HCT116 (cell line): ENCODE measurements at regions not wholly inside any gene's neighbourhood (a gene's known extent, or its start where the extent isn't known, plus 50 kb on each side); places are given as distances from the start of the nearest gene placed in this dataset.

Experiments used
- ATAC-seq: fragments of 200-7000 bp; cut with Tn5 transposase; 2 replicates; pipeline ENCODE4 v1.9.1; 2020; ENCODE audit warnings: mild to moderate bottlenecking, moderate library complexity
- BruUV-seq: library from RNA; stranded (reverse); fragments of 400-500 nt; replicated peaks from 2 replicates; lab custom pipeline; 2021; lab: Mats Ljungman, UMichigan
- CTCF ChIA-PET: fragments of 300-600 bp; sonication (Branson Sonifier 250); formaldehyde crosslinking; loops from one replicate; lab custom pipeline; 2021; ENCODE audit warnings: antibody characterized with exemption; lab: Charles Lee
- POLR2A ChIA-PET: fragments of 300-600, 350-600 bp; sonication (Branson Sonifier 250); formaldehyde crosslinking; loops from one replicate; lab custom pipeline; 2021; ENCODE audit warnings: antibody characterized with exemption; lab: Charles Lee
- RAD21 ChIA-PET, 2 experiments: fragments of 300-600 bp; sonication (Branson Sonifier 250); formaldehyde crosslinking; loops; one replicate each; lab custom pipeline; 2023; ENCODE audit warnings: low total read pairs in 2 of 2; ENCODE audit not compliant: uncharacterized antibody in 2 of 2, unreplicated experiment in 2 of 2, low non-redundant PET in 1 of 2; lab: Charles Lee
- DNase-seq: peaks from one replicate; pipeline ENCODE4 v3.0.0-alpha.2; 2010; ENCODE audit warnings: low read depth, low spot score
- H2AFZ ChIP-seq: fragments of 200-600 bp; shearing (Covaris generic), sonication (generic); 2 replicates; pipeline ENCODE4 v1.6.1; 2017; ENCODE audit warnings: low read depth, mixed run types, mixed read lengths, antibody characterized with exemption, low read length; ENCODE audit not compliant: poor library complexity, severe bottlenecking
- H3K27ac ChIP-seq: 2 replicates; pipeline ENCODE4 v1.5.1; 2012; ENCODE audit warnings: low read depth, low read length
- H3K27me3 ChIP-seq: fragments of 200-600 bp; sonication (generic); 2 replicates; pipeline ENCODE4 v1.6.1; 2016; ENCODE audit warnings: mixed run types, low read length, mixed read lengths; ENCODE audit not compliant: insufficient read depth
- H3K36me3 ChIP-seq, 2 experiments: fragments of 200-500 bp in 1 of 2; fragments of 200-600 bp in 1 of 2; sonication (Bioruptor generic) in 1 of 2; sonication (generic) in 1 of 2; 2 replicates each; pipeline versions ENCODE4 v1.5.1 to v1.6.1; 2014 to 2016; ENCODE audit warnings: low read length in 2 of 2, inconsistent platforms in 1 of 2, mixed read lengths in 1 of 2, mixed run types in 1 of 2; ENCODE audit not compliant: insufficient read depth in 2 of 2, control insufficient read depth in 1 of 2
- H3K4me1 ChIP-seq, 2 experiments: fragments of 200-600 bp in 1 of 2; sonication (generic) in 1 of 2; 2 replicates each; pipeline versions ENCODE4 v1.5.1 to v1.6.1; 2012 to 2017; ENCODE audit warnings: low read length in 2 of 2, inconsistent platforms in 1 of 2, mild to moderate bottlenecking in 1 of 2, mixed read lengths in 1 of 2, mixed run types in 1 of 2, moderate library complexity in 1 of 2; ENCODE audit not compliant: insufficient read depth in 2 of 2, control insufficient read depth in 1 of 2
- H3K4me2 ChIP-seq: fragments of 200-600 bp; sonication (generic); 2 replicates; pipeline ENCODE4 v1.6.1; 2017; ENCODE audit warnings: mixed run types, low read length, mixed read lengths
- H3K4me3 ChIP-seq, 2 experiments: fragments of 200-600 bp in 1 of 2; sonication (generic) in 1 of 2; replicated peaks in 1 of 2; 2 replicates each; pipeline ENCODE4 v1.5.1; 2011 to 2016; ENCODE audit warnings: low read length in 2 of 2, control low read depth in 1 of 2, low read depth in 1 of 2, mild to moderate bottlenecking in 1 of 2, mixed read lengths in 1 of 2, mixed run types in 1 of 2
- H3K79me2 ChIP-seq: fragments of 200-600 bp; sonication (generic); 2 replicates; pipeline ENCODE4 v1.6.1; 2017; ENCODE audit warnings: mild to moderate bottlenecking, mixed run types, low read length, moderate library complexity, mixed read lengths; ENCODE audit not compliant: insufficient read depth
- H3K9ac ChIP-seq: fragments of 200-600 bp; sonication (generic); 2 replicates; pipeline ENCODE4 v1.6.1; 2016; ENCODE audit warnings: low read length, mixed read lengths
- H3K9me2 ChIP-seq: fragments of 200-600 bp; sonication (generic), shearing (Covaris generic); 2 replicates; pipeline ENCODE4 v1.6.1; 2017; ENCODE audit warnings: mixed run types, mild to moderate bottlenecking, moderate library complexity; ENCODE audit not compliant: insufficient read depth
- H3K9me3 ChIP-seq, 2 experiments: fragments of 200-500 bp in 1 of 2; fragments of 200-600 bp in 1 of 2; sonication (Bioruptor generic) in 1 of 2; sonication (generic) in 1 of 2; 2 replicates each; pipeline ENCODE4 v1.6.1; 2014 to 2017; ENCODE audit warnings: low read length in 2 of 2, mixed read lengths in 2 of 2, inconsistent platforms in 1 of 2, low read depth in 1 of 2, mild to moderate bottlenecking in 1 of 2, mixed run types in 1 of 2, moderate library complexity in 1 of 2; ENCODE audit not compliant: control insufficient read depth in 1 of 2, insufficient read depth in 1 of 2
- H4K20me1 ChIP-seq: fragments of 200-600 bp; sonication (generic), shearing (Covaris generic); 2 replicates; pipeline ENCODE4 v1.6.1; 2017; ENCODE audit warnings: mixed run types, mild to moderate bottlenecking, moderate library complexity; ENCODE audit not compliant: insufficient read depth
- CEBPB ChIP-seq: IDR thresholded peaks from 2 replicates; pipeline ENCODE4 v1.6.1; 2012; ENCODE audit warnings: low read depth
- EGR1 ChIP-seq: IDR thresholded peaks from 2 replicates; pipeline ENCODE4 v1.6.1; 2012; ENCODE audit warnings: low read depth
- ELF1 ChIP-seq: IDR thresholded peaks from 2 replicates; pipeline ENCODE4 v1.6.1; 2012; ENCODE audit warnings: low read depth, borderline replicate concordance
- EZH2 ChIP-seq: fragments of 200-600 bp; sonication (generic); IDR thresholded peaks from 2 replicates; pipeline ENCODE4 v1.6.1; 2017; ENCODE audit warnings: antibody characterized with exemption, mixed run types
- FOSL1 ChIP-seq: IDR thresholded peaks from 2 replicates; pipeline ENCODE4 v1.6.1; 2012; ENCODE audit warnings: low read depth
- JUND ChIP-seq: IDR thresholded peaks from 2 replicates; pipeline ENCODE4 v1.6.1; 2012
- MAX ChIP-seq: IDR thresholded peaks from 2 replicates; pipeline ENCODE4 v1.6.1; 2012
- POLR2AphosphoS5 ChIP-seq: IDR thresholded peaks from 2 replicates; pipeline ENCODE4 v1.6.1; 2011; ENCODE audit warnings: mild to moderate bottlenecking, low read depth, low read length, moderate library complexity
- SIN3A ChIP-seq: IDR thresholded peaks from 2 replicates; pipeline ENCODE4 v1.6.1; 2012; ENCODE audit warnings: low read depth
- TCF7L2 ChIP-seq: IDR thresholded peaks from 2 replicates; pipeline ENCODE4 v1.7.0; 2011; ENCODE audit warnings: borderline replicate concordance, inconsistent platforms; ENCODE audit not compliant: insufficient read depth, insufficient read length; ENCODE audit errors: extremely low read depth
- intact Hi-C: fragments of 100-400 bp; cut with micrococcal nuclease; formaldehyde crosslinking; loops from 2 replicates; pipeline ENCODE4 v1.10.0; 2022
- TF ChIP-seq, protein P1 (sequence below): IDR thresholded peaks from 2 replicates; pipeline ENCODE4 v1.6.1; 2011; ENCODE audit warnings: mild to moderate bottlenecking, low read length, moderate library complexity; ENCODE audit not compliant: insufficient replicate concordance; ENCODE audit errors: extremely low read depth
- TF ChIP-seq, protein P2 (sequence below): IDR thresholded peaks from 2 replicates; pipeline ENCODE4 v1.6.1; 2012

DNA sequence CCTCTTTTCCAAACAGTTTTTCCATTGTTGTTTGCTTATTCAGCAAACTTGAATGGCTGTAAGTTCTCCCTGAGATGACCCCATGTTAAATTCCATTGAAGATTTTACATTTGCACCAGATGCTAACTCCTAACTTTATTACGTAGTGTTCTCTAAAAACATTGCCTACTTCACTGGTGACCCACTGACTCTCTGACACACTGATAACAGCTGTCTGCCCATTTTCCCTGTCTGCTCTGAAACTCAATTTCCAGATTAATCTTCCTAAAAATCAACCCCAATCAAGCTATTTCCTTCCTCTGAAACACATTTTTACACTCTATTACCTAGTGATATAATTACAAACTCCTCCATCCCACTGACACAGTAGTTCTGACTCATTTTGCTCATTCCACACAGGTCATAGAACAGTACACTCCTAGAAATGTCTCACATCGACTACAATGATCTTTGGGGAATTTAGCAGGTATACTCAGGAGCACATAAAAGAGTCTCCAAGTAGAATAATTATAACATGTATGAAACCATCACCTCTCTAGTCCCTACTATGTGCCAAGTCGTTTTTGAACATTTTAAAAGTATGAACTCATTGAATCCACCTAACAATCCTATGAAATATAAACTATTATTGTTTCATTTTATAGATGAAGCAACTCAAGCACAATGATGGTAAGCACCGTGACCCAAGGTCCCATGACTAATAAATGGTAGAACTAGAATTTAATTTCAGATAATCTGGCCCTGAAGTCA is 210.9 kb downstream of the SLIT2 start:
- BruUV-seq, result no TSS peak
- TF ChIP-seq SIN3A (no peak), JUND (no peak), EGR1 (no peak), POLR2AphosphoS5 (no peak), CEBPB (no peak)
- TF ChIP-seq, protein P1, sequence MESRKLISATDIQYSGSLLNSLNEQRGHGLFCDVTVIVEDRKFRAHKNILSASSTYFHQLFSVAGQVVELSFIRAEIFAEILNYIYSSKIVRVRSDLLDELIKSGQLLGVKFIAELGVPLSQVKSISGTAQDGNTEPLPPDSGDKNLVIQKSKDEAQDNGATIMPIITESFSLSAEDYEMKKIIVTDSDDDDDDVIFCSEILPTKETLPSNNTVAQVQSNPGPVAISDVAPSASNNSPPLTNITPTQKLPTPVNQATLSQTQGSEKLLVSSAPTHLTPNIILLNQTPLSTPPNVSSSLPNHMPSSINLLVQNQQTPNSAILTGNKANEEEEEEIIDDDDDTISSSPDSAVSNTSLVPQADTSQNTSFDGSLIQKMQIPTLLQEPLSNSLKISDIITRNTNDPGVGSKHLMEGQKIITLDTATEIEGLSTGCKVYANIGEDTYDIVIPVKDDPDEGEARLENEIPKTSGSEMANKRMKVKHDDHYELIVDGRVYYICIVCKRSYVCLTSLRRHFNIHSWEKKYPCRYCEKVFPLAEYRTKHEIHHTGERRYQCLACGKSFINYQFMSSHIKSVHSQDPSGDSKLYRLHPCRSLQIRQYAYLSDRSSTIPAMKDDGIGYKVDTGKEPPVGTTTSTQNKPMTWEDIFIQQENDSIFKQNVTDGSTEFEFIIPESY, result no peak
- Histone ChIP-seq H3K4me2 (no peak overlapping the region), H3K36me3 (no peaks in the 10 kb centered on the region), H3K9me3 (no peaks in the 10 kb centered on the region), H3K9me2 (no peaks in the 10 kb centered on the region), H3K79me2 (no peaks in the 10 kb centered on the region), H3K27ac (no peak overlapping the region), H3K4me1 (no peaks in the 10 kb centered on the region), H3K4me3 (no peak overlapping the region), H2AFZ (no peak overlapping the region), H3K9ac (no peak overlapping the region), H3K27me3 (peaks cover 3% of the 10 kb centered on the region; the same call in 1 of the 2 replicates), H4K20me1 (no peaks in the 10 kb centered on the region)
- RAD21 ChIA-PET, result no interaction called here
- no peak for ATAC-seq
- intact Hi-C loops, result no loop called here
- CTCF ChIA-PET, result no interaction called here
- POLR2A ChIA-PET, result interaction anchor here (0.6 kb wide), 1 partner anchor 1245 kb away, joined by 3 read pairs; no protein-coding TSS in a partner anchor
- no peak for DNase-seq

DNA sequence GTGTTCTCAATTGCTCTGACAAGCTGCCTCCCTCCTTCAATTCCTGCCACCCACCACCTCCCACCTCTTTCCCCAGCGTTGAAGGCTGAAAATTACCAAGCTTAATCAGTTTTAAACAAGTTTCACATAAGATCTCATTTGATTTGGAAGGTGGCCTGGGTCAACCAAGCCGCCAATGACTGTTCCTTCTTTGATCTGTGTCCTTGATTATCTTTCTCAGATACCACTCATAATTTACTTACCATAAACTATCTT is 211.4 kb downstream of the SLIT2 start:
- intact Hi-C loops, result no loop called here
- no peak overlapping the region for H3K4me3 ChIP-seq
- H3K27ac ChIP-seq, result no peak overlapping the region
- H3K9me3 ChIP-seq, result no peaks in the 10 kb centered on the region
- ChIA-PET RAD21 (no interaction called here), POLR2A (no interaction called here), CTCF (no interaction called here)
- DNase-seq (no peak), ATAC-seq (no peak)
- no peak overlapping the region for H2AFZ ChIP-seq
- no peaks in the 10 kb centered on the region for H3K36me3 ChIP-seq
- H3K4me2 ChIP-seq, result no peak overlapping the region
- H3K9me2 ChIP-seq, result no peaks in the 10 kb centered on the region
- H3K27me3 ChIP-seq, result peaks cover 3% of the 10 kb centered on the region; the same call in 1 of the 2 replicates
- H3K4me1 ChIP-seq, result no peaks in the 10 kb centered on the region
- no peaks in the 10 kb centered on the region for H3K79me2 ChIP-seq
- BruUV-seq, result no TSS peak
- H4K20me1 ChIP-seq, result no peaks in the 10 kb centered on the region
- H3K9ac ChIP-seq, result no peak overlapping the region
- TF ChIP-seq ELF1 (no peak), TCF7L2 (no peak), CEBPB (no peak), SIN3A (no peak), EZH2 (no peak), FOSL1 (no peak), MAX (no peak), POLR2AphosphoS5 (no peak), EGR1 (no peak)
- TF ChIP-seq, protein P1, result no peak
- TF ChIP-seq, protein P2, sequence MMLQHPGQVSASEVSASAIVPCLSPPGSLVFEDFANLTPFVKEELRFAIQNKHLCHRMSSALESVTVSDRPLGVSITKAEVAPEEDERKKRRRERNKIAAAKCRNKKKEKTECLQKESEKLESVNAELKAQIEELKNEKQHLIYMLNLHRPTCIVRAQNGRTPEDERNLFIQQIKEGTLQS, result no peak
